ENCODE measurements at regions not wholly inside any gene's neighbourhood (a gene's known extent, or its start where the extent isn't known, plus 50 kb on each side); places are given as distances from the start of the nearest gene placed in this dataset.

- DNase-seq = no peak
Observed at GRCh38 chr2:120576509-120577474, 158.9 kb upstream of the GLI2 start.

GRCh38 chr2:120577721-120578295, 157.9 kb upstream of the GLI2 start:
- DNase-seq = no peak

GRCh38 chr2:120578576-120579352, 156.9 kb upstream of the GLI2 start:
- DNase-seq = no peak

- no peak for DNase-seq
Observed at GRCh38 chr2:120579916-120580685, 155.6 kb upstream of the GLI2 start.

- DNase-seq = no peak
Observed at GRCh38 chr2:120580709-120581108, 155.0 kb upstream of the GLI2 start.

- no peak for DNase-seq
Observed at GRCh38 chr2:120583121-120583520, 152.5 kb upstream of the GLI2 start.

- no peak for DNase-seq
Observed at GRCh38 chr2:120583851-120584570, 151.7 kb upstream of the GLI2 start.

GRCh38 chr2:120586507-120587278, 149.0 kb upstream of the GLI2 start:
- DNase-seq = no peak

- DNase-seq = no peak
Observed at GRCh38 chr2:120587279-120587996, 148.2 kb upstream of the GLI2 start.

GRCh38 chr2:120587997-120588336, 147.7 kb upstream of the GLI2 start:
- no peak for DNase-seq

GRCh38 chr2:120589771-120590608, 145.7 kb upstream of the GLI2 start:
- no peak for DNase-seq

GRCh38 chr2:120590841-120591240, 144.8 kb upstream of the GLI2 start:
- DNase-seq = no peak

GRCh38 chr2:120591572-120591971, 144.1 kb upstream of the GLI2 start:
- no peak for DNase-seq

- DNase-seq = no peak
Observed at GRCh38 chr2:120592084-120592483, 143.6 kb upstream of the GLI2 start.

- no peak for DNase-seq
Observed at GRCh38 chr2:120593921-120594686, 141.6 kb upstream of the GLI2 start.

GRCh38 chr2:120594856-120595685, 140.6 kb upstream of the GLI2 start:
- no peak for DNase-seq

GRCh38 chr2:120595739-120596138, 139.9 kb upstream of the GLI2 start:
- DNase-seq = no peak
